ENCODE measurements at regions not wholly inside any gene's neighbourhood (a gene's known extent, or its start where the extent isn't known, plus 50 kb on each side); places are given as distances from the start of the nearest gene placed in this dataset.
"Not testable (repeated sequence)": the region's sequence is repeated elsewhere in the genome, so short reads cannot be mapped to it uniquely, and the experiment has no call there.

GRCh38 chr11:129711760-129712159 is 103.9 kb upstream of the TMEM45B start:
- H3K4me1 ChIP-seq (ENCODE audit: control insufficient read depth in 3 of 3, insufficient read depth in 2 of 3, low read depth in 1 of 3, low read length in 2 of 3) = no peaks in the 10 kb centered on the region
- DNase-seq (no peak), FAIRE-seq (no peak)
- no peaks in the 10 kb centered on the region for H3K9me3 ChIP-seq (ENCODE audit: control insufficient read depth in 2 of 2, insufficient read depth in 1 of 2, low read depth in 1 of 2, low read length in 1 of 2)
- peaks cover 0 to 2% (median 0%) of the 10 kb centered on the region in 3 donors for H3K27me3 ChIP-seq (ENCODE audit: control insufficient read depth in 3 of 3, insufficient read depth in 3 of 3, low read length in 3 of 3)
- no peak overlapping the region for H3K4me3 ChIP-seq (ENCODE audit: low read depth in 1 of 3, low read length in 3 of 3)
- 75 to 85% (median 84%) methylated on average over 3 of the region's 3 CpGs for WGBS, 3 donors
- H3K27ac ChIP-seq (ENCODE audit: low read depth in 1 of 3, low read length in 2 of 3) = no peak overlapping the region
- H3K36me3 ChIP-seq (ENCODE audit: control insufficient read depth in 3 of 3, insufficient read depth in 2 of 3, low read depth in 1 of 3, low read length in 3 of 3) = no peaks in the 10 kb centered on the region

GRCh38 chr11:129712486-129713240 is 103.0 kb upstream of the TMEM45B start:
- 91 to 94% (median 92%) methylated on average over 25 of the region's 25 CpGs for WGBS, 3 donors
- DNase-seq; H3K4me3 ChIP-seq (ENCODE audit: low read depth in 1 of 3, low read length in 3 of 3); H3K36me3 ChIP-seq (ENCODE audit: control insufficient read depth in 3 of 3, insufficient read depth in 2 of 3, low read depth in 1 of 3, low read length in 3 of 3); H3K9me3 ChIP-seq (ENCODE audit: control insufficient read depth in 2 of 2, insufficient read depth in 1 of 2, low read depth in 1 of 2, low read length in 1 of 2); H3K27me3 ChIP-seq (ENCODE audit: control insufficient read depth in 3 of 3, insufficient read depth in 3 of 3, low read length in 3 of 3); H3K27ac ChIP-seq (ENCODE audit: low read depth in 1 of 3, low read length in 2 of 3); FAIRE-seq; H3K4me1 ChIP-seq (ENCODE audit: control insufficient read depth in 3 of 3, insufficient read depth in 2 of 3, low read depth in 1 of 3, low read length in 2 of 3): not testable (repeated sequence)

DNA sequence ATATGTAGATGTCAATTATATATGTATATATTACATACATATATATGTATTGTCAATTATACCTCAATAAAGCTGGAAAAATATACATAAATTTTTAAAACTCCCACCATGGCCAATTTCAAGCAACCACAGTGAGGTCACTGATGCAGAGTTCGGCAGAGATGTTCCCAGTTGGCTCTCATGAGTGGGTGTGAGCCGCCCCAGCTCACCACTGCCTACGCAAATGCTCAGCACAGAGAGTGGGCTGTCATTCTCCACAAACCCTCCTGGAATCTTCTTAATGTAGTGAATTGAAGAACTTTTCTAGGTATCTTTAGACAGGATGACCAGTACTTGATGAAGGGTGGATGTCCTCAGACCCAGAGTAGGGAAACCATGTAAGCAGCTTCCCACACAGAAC is 96.6 kb upstream of the TMEM45B start:
- WGBS, 3 donors = 90 to 96% (median 96%) methylated on average over 3 of the region's 3 CpGs
- H3K4me1 ChIP-seq (ENCODE audit: control insufficient read depth in 3 of 3, insufficient read depth in 2 of 3, low read depth in 1 of 3, low read length in 2 of 3) = no peaks in the 10 kb centered on the region
- H3K4me3 ChIP-seq (ENCODE audit: low read depth in 1 of 3, low read length in 3 of 3) = no peak overlapping the region
- H3K36me3 ChIP-seq (ENCODE audit: control insufficient read depth in 3 of 3, insufficient read depth in 2 of 3, low read depth in 1 of 3, low read length in 3 of 3) = no peaks in the 10 kb centered on the region
- H3K9me3 ChIP-seq (ENCODE audit: control insufficient read depth in 2 of 2, insufficient read depth in 1 of 2, low read depth in 1 of 2, low read length in 1 of 2) = no peaks in the 10 kb centered on the region
- H3K27ac ChIP-seq (ENCODE audit: low read depth in 1 of 3, low read length in 2 of 3) = no peak overlapping the region
- no peak for DNase-seq
- no peak for FAIRE-seq
- H3K27me3 ChIP-seq (ENCODE audit: control insufficient read depth in 3 of 3, insufficient read depth in 3 of 3, low read length in 3 of 3) = no peaks in the 10 kb centered on the region

- 75 to 86% (median 80%) methylated on average over 4 of the region's 4 CpGs for WGBS, 3 donors
- Histone ChIP-seq H3K9me3 (ENCODE audit: control insufficient read depth in 2 of 2, insufficient read depth in 1 of 2, low read depth in 1 of 2, low read length in 1 of 2) (no peaks in the 10 kb centered on the region), H3K4me1 (ENCODE audit: control insufficient read depth in 3 of 3, insufficient read depth in 2 of 3, low read depth in 1 of 3, low read length in 2 of 3) (no peaks in the 10 kb centered on the region), H3K27me3 (ENCODE audit: control insufficient read depth in 3 of 3, insufficient read depth in 3 of 3, low read length in 3 of 3) (no peaks in the 10 kb centered on the region), H3K36me3 (ENCODE audit: control insufficient read depth in 3 of 3, insufficient read depth in 2 of 3, low read depth in 1 of 3, low read length in 3 of 3) (no peaks in the 10 kb centered on the region), H3K27ac (ENCODE audit: low read depth in 1 of 3, low read length in 2 of 3) (no peak overlapping the region), H3K4me3 (ENCODE audit: low read depth in 1 of 3, low read length in 3 of 3) (no peak overlapping the region)
- no peak for DNase-seq
- FAIRE-seq = no peak
Observed at GRCh38 chr11:129720156-129720555, 95.5 kb upstream of the TMEM45B start.

GRCh38 chr11:129720994-129721393 is 94.7 kb upstream of the TMEM45B start:
- no peaks in the 10 kb centered on the region for H3K36me3 ChIP-seq (ENCODE audit: control insufficient read depth in 3 of 3, insufficient read depth in 2 of 3, low read depth in 1 of 3, low read length in 3 of 3)
- DNase-seq = no peak
- H3K27me3 ChIP-seq (ENCODE audit: control insufficient read depth in 3 of 3, insufficient read depth in 3 of 3, low read length in 3 of 3) = no peaks in the 10 kb centered on the region
- H3K9me3 ChIP-seq (ENCODE audit: control insufficient read depth in 2 of 2, insufficient read depth in 1 of 2, low read depth in 1 of 2, low read length in 1 of 2) = no peaks in the 10 kb centered on the region
- no peak overlapping the region for H3K4me3 ChIP-seq (ENCODE audit: low read depth in 1 of 3, low read length in 3 of 3)
- no peak overlapping the region for H3K27ac ChIP-seq (ENCODE audit: low read depth in 1 of 3, low read length in 2 of 3)
- no peaks in the 10 kb centered on the region for H3K4me1 ChIP-seq (ENCODE audit: control insufficient read depth in 3 of 3, insufficient read depth in 2 of 3, low read depth in 1 of 3, low read length in 2 of 3)
- 87 to 90% (median 88%) methylated on average over 11 of the region's 11 CpGs for WGBS, 3 donors
- FAIRE-seq = no peak

DNA sequence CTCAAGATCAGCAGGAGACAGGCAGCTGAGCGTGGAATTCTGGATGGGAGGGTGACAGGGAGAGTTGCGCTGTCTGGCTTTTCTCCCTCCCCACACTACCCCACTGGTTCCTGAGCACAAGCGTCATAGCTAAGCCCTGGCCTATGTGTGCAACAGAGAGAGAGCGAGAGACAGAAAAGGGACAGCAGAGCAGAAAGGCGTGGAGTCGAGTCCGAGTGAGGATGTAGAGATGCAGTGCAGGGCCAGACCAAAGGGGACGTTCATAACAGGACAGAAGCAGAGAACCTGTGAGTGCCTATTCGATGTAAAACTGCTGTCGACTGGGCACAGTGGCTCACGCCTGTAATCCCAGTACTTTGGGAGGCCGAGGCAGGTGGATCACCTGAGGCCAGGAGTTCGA is 94.0 kb upstream of the TMEM45B start:
- Histone ChIP-seq H3K27me3 (ENCODE audit: control insufficient read depth in 3 of 3, insufficient read depth in 3 of 3, low read length in 3 of 3) (no peaks in the 10 kb centered on the region), H3K4me3 (ENCODE audit: low read depth in 1 of 3, low read length in 3 of 3) (no peak overlapping the region), H3K9me3 (ENCODE audit: control insufficient read depth in 2 of 2, insufficient read depth in 1 of 2, low read depth in 1 of 2, low read length in 1 of 2) (no peaks in the 10 kb centered on the region), H3K27ac (ENCODE audit: low read depth in 1 of 3, low read length in 2 of 3) (no peak overlapping the region), H3K36me3 (ENCODE audit: control insufficient read depth in 3 of 3, insufficient read depth in 2 of 3, low read depth in 1 of 3, low read length in 3 of 3) (no peaks in the 10 kb centered on the region), H3K4me1 (ENCODE audit: control insufficient read depth in 3 of 3, insufficient read depth in 2 of 3, low read depth in 1 of 3, low read length in 2 of 3) (no peaks in the 10 kb centered on the region)
- DNase-seq (no peak), FAIRE-seq (no peak)
- WGBS, 3 donors = 81 to 82% (median 81%) methylated on average over 13 of the region's 13 CpGs

GRCh38 chr11:129722529-129722928 is 93.1 kb upstream of the TMEM45B start:
- H3K9me3 ChIP-seq (ENCODE audit: control insufficient read depth in 2 of 2, insufficient read depth in 1 of 2, low read depth in 1 of 2, low read length in 1 of 2) = no peaks in the 10 kb centered on the region
- H3K4me1 ChIP-seq (ENCODE audit: control insufficient read depth in 3 of 3, insufficient read depth in 2 of 3, low read depth in 1 of 3, low read length in 2 of 3) = no peaks in the 10 kb centered on the region
- FAIRE-seq = no peak
- H3K27me3 ChIP-seq (ENCODE audit: control insufficient read depth in 3 of 3, insufficient read depth in 3 of 3, low read length in 3 of 3) = no peaks in the 10 kb centered on the region
- DNase-seq = no peak
- H3K27ac ChIP-seq (ENCODE audit: low read depth in 1 of 3, low read length in 2 of 3) = no peak overlapping the region
- WGBS, 3 donors = 75 to 79% (median 77%) methylated on average over 6 of the region's 6 CpGs
- H3K36me3 ChIP-seq (ENCODE audit: control insufficient read depth in 3 of 3, insufficient read depth in 2 of 3, low read depth in 1 of 3, low read length in 3 of 3) = no peaks in the 10 kb centered on the region
- no peak overlapping the region for H3K4me3 ChIP-seq (ENCODE audit: low read depth in 1 of 3, low read length in 3 of 3)

DNA sequence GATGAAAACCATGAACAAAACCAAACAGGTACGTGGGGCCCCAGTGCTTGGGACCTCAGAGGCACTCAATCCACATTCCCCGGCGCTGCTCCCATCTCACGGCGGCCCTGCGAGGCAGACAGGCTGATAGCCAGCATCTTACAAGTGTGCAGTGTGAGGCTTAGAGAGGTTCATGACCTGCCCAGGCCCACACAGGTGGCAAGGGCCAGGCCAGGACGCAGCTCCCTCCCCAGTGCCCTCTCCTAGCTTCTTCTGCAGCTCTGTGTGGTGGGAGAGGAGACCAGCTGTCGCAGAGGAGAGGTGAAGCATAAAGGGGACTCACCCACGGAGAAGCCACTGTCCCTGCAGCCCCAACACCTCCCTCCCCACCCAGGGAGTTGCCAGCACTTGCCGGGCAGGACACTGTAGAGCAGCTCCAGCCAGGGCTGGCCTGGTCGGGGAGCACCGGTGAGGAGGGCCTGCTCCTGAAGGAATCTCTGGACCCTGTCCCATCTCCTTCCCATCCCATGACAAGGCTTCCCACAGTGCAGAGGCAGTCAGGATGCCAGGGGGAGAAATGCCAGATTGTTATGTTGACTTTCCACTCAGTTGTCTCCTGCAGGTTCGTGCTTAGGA is 92.4 kb upstream of the TMEM45B start:
- no peak overlapping the region for H3K4me3 ChIP-seq (ENCODE audit: low read depth in 1 of 3, low read length in 3 of 3)
- no peak for FAIRE-seq
- WGBS, 3 donors = 74 to 80% (median 76%) methylated on average over 13 of the region's 13 CpGs
- H3K27ac ChIP-seq (ENCODE audit: low read depth in 1 of 3, low read length in 2 of 3) = no peak overlapping the region
- H3K4me1 ChIP-seq (ENCODE audit: control insufficient read depth in 3 of 3, insufficient read depth in 2 of 3, low read depth in 1 of 3, low read length in 2 of 3) = no peaks in the 10 kb centered on the region
- DNase-seq = no peak
- H3K9me3 ChIP-seq (ENCODE audit: control insufficient read depth in 2 of 2, insufficient read depth in 1 of 2, low read depth in 1 of 2, low read length in 1 of 2) = no peaks in the 10 kb centered on the region
- no peaks in the 10 kb centered on the region for H3K36me3 ChIP-seq (ENCODE audit: control insufficient read depth in 3 of 3, insufficient read depth in 2 of 3, low read depth in 1 of 3, low read length in 3 of 3)
- no peaks in the 10 kb centered on the region for H3K27me3 ChIP-seq (ENCODE audit: control insufficient read depth in 3 of 3, insufficient read depth in 3 of 3, low read length in 3 of 3)

GRCh38 chr11:129723761-129724162 is 91.9 kb upstream of the TMEM45B start:
- Histone ChIP-seq H3K9me3 (ENCODE audit: control insufficient read depth in 2 of 2, insufficient read depth in 1 of 2, low read depth in 1 of 2, low read length in 1 of 2) (no peaks in the 10 kb centered on the region), H3K4me1 (ENCODE audit: control insufficient read depth in 3 of 3, insufficient read depth in 2 of 3, low read depth in 1 of 3, low read length in 2 of 3) (no peaks in the 10 kb centered on the region), H3K4me3 (ENCODE audit: low read depth in 1 of 3, low read length in 3 of 3) (no peak overlapping the region), H3K36me3 (ENCODE audit: control insufficient read depth in 3 of 3, insufficient read depth in 2 of 3, low read depth in 1 of 3, low read length in 3 of 3) (no peaks in the 10 kb centered on the region), H3K27ac (ENCODE audit: low read depth in 1 of 3, low read length in 2 of 3) (no peak overlapping the region), H3K27me3 (ENCODE audit: control insufficient read depth in 3 of 3, insufficient read depth in 3 of 3, low read length in 3 of 3) (no peaks in the 10 kb centered on the region)
- WGBS, 3 donors = 61 to 72% (median 65%) methylated on average over 11 of the region's 11 CpGs
- DNase-seq (no peak), FAIRE-seq (no peak)
